Forelimb muscle (tissue), 1 donor: ENCODE measurements at regions not wholly inside any gene's neighbourhood (a gene's known extent, or its start where the extent isn't known, plus 50 kb on each side); places are given as distances from the start of the nearest gene placed in this dataset.

ENCODE experiments used
- DNase-seq: peaks from one replicate; pipeline ENCODE4 v3.0.0-alpha.2; 2013; ENCODE audit warnings: low read depth

- no peak for DNase-seq
These were observed 316.2 kb downstream of the MATN1 start for GRCh38 chr1:30406996-30407864.

- no peak for DNase-seq
These were observed 317.7 kb downstream of the MATN1 start for GRCh38 chr1:30405631-30406212.

- DNase-seq: no peak
These were observed 318.3 kb downstream of the MATN1 start for GRCh38 chr1:30405081-30405480.

- no peak for DNase-seq
These were observed 319.0 kb downstream of the MATN1 start for GRCh38 chr1:30404341-30404740.

GRCh38 chr1:30403726-30404125, 319.7 kb downstream of the MATN1 start:
- DNase-seq: no peak

- no peak for DNase-seq
These were observed 320.2 kb downstream of the MATN1 start for GRCh38 chr1:30403061-30403645.

- DNase-seq: no peak
These were observed 321.4 kb downstream of the MATN1 start for GRCh38 chr1:30402031-30402430.

GRCh38 chr1:30400507-30400906, 322.9 kb downstream of the MATN1 start:
- no peak for DNase-seq

- no peak for DNase-seq
These were observed 324.4 kb downstream of the MATN1 start for GRCh38 chr1:30399026-30399425.

GRCh38 chr1:30397576-30397975, 325.8 kb downstream of the MATN1 start:
- no peak for DNase-seq

GRCh38 chr1:30395631-30396030, 327.8 kb downstream of the MATN1 start:
- no peak for DNase-seq

- DNase-seq: no peak
These were observed 335.0 kb downstream of the MATN1 start for GRCh38 chr1:30388386-30388785.

GRCh38 chr1:30386156-30386926, 337.0 kb downstream of the MATN1 start:
- no peak for DNase-seq

- DNase-seq: no peak
These were observed 338.0 kb downstream of the MATN1 start for GRCh38 chr1:30385246-30385995.

- DNase-seq: no peak
These were observed 338.8 kb downstream of the MATN1 start for GRCh38 chr1:30384286-30385245.

GRCh38 chr1:30383221-30383711, 340.1 kb downstream of the MATN1 start:
- no peak for DNase-seq

- no peak for DNase-seq
These were observed 340.9 kb downstream of the MATN1 start for GRCh38 chr1:30382496-30382895.

GRCh38 chr1:30381671-30382365, 341.6 kb downstream of the MATN1 start:
- DNase-seq: no peak

GRCh38 chr1:30381266-30381665, 342.1 kb downstream of the MATN1 start:
- no peak for DNase-seq

GRCh38 chr1:30380625-30380984, 342.8 kb downstream of the MATN1 start:
- no peak for DNase-seq
